ENCODE measurements at regions not wholly inside any gene's neighbourhood (a gene's known extent, or its start where the extent isn't known, plus 50 kb on each side); places are given as distances from the start of the nearest gene placed in this dataset.

GRCh38 chr3:25171118-25171807 is 256.8 kb upstream of the RARB start:
- no peaks in the 10 kb centered on the region for H3K4me1 ChIP-seq
- no peak overlapping the region for H3K27ac ChIP-seq
- no peaks in the 10 kb centered on the region for H3K36me3 ChIP-seq
- peak; percentile 12 to 54 (median 33) for ATAC-seq
- H3K27me3 ChIP-seq = no peaks in the 10 kb centered on the region
- TF ChIP-seq POLR2A (IDR thresholded peaks at IDR 0.05) = no peak
- WGBS (ENCODE audit: insufficient coverage, low coverage, low lambda C conversion rate, missing lambda C conversion rate) = 40% methylated on average over 4 of the region's 4 CpGs
- no peak overlapping the region for H3K4me3 ChIP-seq
- DNase-seq = no peak
- H3K9me3 ChIP-seq = no peaks in the 10 kb centered on the region
- intact Hi-C loops (cut with DNase I) = no loop called here

GRCh38 chr3:25171897-25172296 is 256.2 kb upstream of the RARB start:
- ATAC-seq = no peak
- Histone ChIP-seq H3K27ac (no peak overlapping the region), H3K27me3 (no peaks in the 10 kb centered on the region), H3K9me3 (no peaks in the 10 kb centered on the region), H3K4me3 (no peak overlapping the region), H3K4me1 (no peaks in the 10 kb centered on the region), H3K36me3 (no peaks in the 10 kb centered on the region)
- 55% methylated on average over 6 of the region's 6 CpGs for WGBS (ENCODE audit: insufficient coverage, low coverage, low lambda C conversion rate, missing lambda C conversion rate)
- TF ChIP-seq POLR2A (IDR thresholded peaks at IDR 0.05) = no peak
- no peak for TF ChIP-seq CTCF (IDR thresholded peaks at IDR 0.05)
- intact Hi-C loops (cut with DNase I) = no loop called here
- DNase-seq = no peak

DNA sequence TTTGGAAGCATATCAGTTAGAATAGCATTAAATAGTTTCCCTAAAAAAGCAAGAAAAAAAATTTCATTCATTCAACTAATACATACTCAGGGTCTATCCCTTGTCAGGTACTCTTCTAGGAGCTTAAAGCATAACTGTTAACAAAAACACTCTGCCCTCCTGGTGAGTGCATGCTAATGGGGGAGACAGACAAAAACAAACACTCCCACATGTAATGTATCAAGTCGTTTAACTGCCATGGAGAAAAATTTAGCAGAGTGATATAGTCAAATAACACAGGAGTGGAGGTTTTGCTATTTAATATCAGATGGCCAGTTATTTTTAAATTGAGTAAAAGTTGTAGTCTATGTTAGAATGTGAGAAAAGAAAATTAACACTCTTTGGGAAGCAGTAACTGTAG is 254.5 kb upstream of the RARB start:
- Histone ChIP-seq H3K27me3 (no peaks in the 10 kb centered on the region), H3K4me3 (no peak overlapping the region), H3K27ac (no peak overlapping the region), H3K9me3 (no peaks in the 10 kb centered on the region), H3K4me1 (no peaks in the 10 kb centered on the region), H3K36me3 (no peaks in the 10 kb centered on the region)
- DNase-seq = no peak
- TF ChIP-seq POLR2A (IDR thresholded peaks at IDR 0.05) = no peak
- TF ChIP-seq CTCF (IDR thresholded peaks at IDR 0.05) = no peak
- no peak for ATAC-seq
- intact Hi-C loops (cut with DNase I) = no loop called here
- WGBS (ENCODE audit: insufficient coverage, low coverage, low lambda C conversion rate, missing lambda C conversion rate) = 18% methylated on average over 1 of the region's 1 CpG

- DNase-seq = no peak
Measured at GRCh38 chr3:25174251-25174650, 253.8 kb upstream of the RARB start.

More at GRCh38 chr3:25174251-25174650, 253.8 kb upstream of the RARB start:
- no peak overlapping the region for H3K4me3 ChIP-seq
- H3K4me1 ChIP-seq = no peaks in the 10 kb centered on the region
- WGBS (ENCODE audit: insufficient coverage, low coverage, low lambda C conversion rate, missing lambda C conversion rate) = 74% methylated on average over 11 of the region's 13 CpGs
- no peak overlapping the region for H3K27ac ChIP-seq
- ATAC-seq = no peak
- no peaks in the 10 kb centered on the region for H3K9me3 ChIP-seq
- no peaks in the 10 kb centered on the region for H3K36me3 ChIP-seq
- intact Hi-C loops (cut with DNase I) = no loop called here
- no peaks in the 10 kb centered on the region for H3K27me3 ChIP-seq
- TF ChIP-seq CTCF (IDR thresholded peaks at IDR 0.05) (no peak), POLR2A (IDR thresholded peaks at IDR 0.05) (no peak)

Measured in right lobe of liver (tissue), 6 donors.